IMR-90 (cell line): ENCODE measurements at regions not wholly inside any gene's neighbourhood (a gene's known extent, or its start where the extent isn't known, plus 50 kb on each side); places are given as distances from the start of the nearest gene placed in this dataset.

Source experiments
- ATAC-seq: fragments of 200-7000 bp; cut with Tn5 transposase; 2 replicates; pipeline ENCODE4 v1.9.1; 2020; ENCODE audit warnings: low read depth, mild to moderate bottlenecking, moderate library complexity
- BruUV-seq: library from RNA; stranded (reverse); fragments of 400-500 nt; replicated peaks from 2 replicates; lab custom pipeline; 2021; lab: Mats Ljungman, UMichigan
- CTCF ChIA-PET: fragments of 300-600 bp; formaldehyde crosslinking; extraction: SDS; loops from one replicate; lab custom pipeline; 2021; ENCODE audit warnings: antibody characterized with exemption; lab: Yijun Ruan, JAX
- POLR2A ChIA-PET: fragments of 300-600 bp; sonication (Branson Sonifier 250); formaldehyde crosslinking; loops from one replicate; lab custom pipeline; 2022; ENCODE audit warnings: antibody characterized with exemption; ENCODE audit not compliant: unreplicated experiment; lab: Charles Lee
- DNase-seq: peaks from one replicate; pipeline ENCODE4 v3.0.0; 2013
- H2AFZ ChIP-seq: replicated peaks from 2 replicates; pipeline ENCODE3; 2013; ENCODE audit warnings: low read length, mild to moderate bottlenecking; ENCODE audit not compliant: poor library complexity
- H2AK5ac ChIP-seq: 2 replicates; pipeline ENCODE4 v1.6.1; 2013; ENCODE audit warnings: low read depth, low read length, inconsistent platforms
- H2AK9ac ChIP-seq: replicated peaks from 2 replicates; pipeline ENCODE3; 2013; ENCODE audit warnings: mild to moderate bottlenecking, low read depth, low read length, moderate library complexity; ENCODE audit not compliant: poor library complexity
- H2BK120ac ChIP-seq: 2 replicates; pipeline ENCODE4 v1.6.1; 2013; ENCODE audit warnings: low read depth, low read length, inconsistent platforms
- H2BK15ac ChIP-seq: 3 replicates; pipeline ENCODE4 v1.6.1; 2013; ENCODE audit warnings: low read depth, low read length, inconsistent platforms
- H2BK20ac ChIP-seq: 2 replicates; pipeline ENCODE4 v1.6.1; 2013; ENCODE audit warnings: low read depth, mild to moderate bottlenecking, inconsistent platforms, low read length, moderate library complexity
- H2BK5ac ChIP-seq: 2 replicates; pipeline ENCODE4 v1.6.1; 2013; ENCODE audit warnings: mild to moderate bottlenecking, low read depth, low read length, inconsistent platforms; ENCODE audit not compliant: poor library complexity, severe bottlenecking
- H3K14ac ChIP-seq: replicated peaks from 2 replicates; pipeline ENCODE4 v1.6.1; 2013; ENCODE audit warnings: low read depth, low read length, inconsistent platforms
- H3K18ac ChIP-seq: 2 replicates; pipeline ENCODE4 v1.6.1; 2013; ENCODE audit warnings: low read depth, low read length, control low read depth
- H3K23ac ChIP-seq: 2 replicates; pipeline ENCODE4 v1.6.1; 2013; ENCODE audit warnings: low read depth, low read length, inconsistent platforms
- H3K27ac ChIP-seq: 2 replicates; pipeline ENCODE4 v1.5.1; 2013; ENCODE audit warnings: mild to moderate bottlenecking, control low read depth, low read length; ENCODE audit not compliant: insufficient read depth
- H3K27me3 ChIP-seq: 2 replicates; pipeline ENCODE4 v1.6.1; 2013; ENCODE audit warnings: low read length; ENCODE audit not compliant: control insufficient read depth, insufficient read depth
- H3K36me3 ChIP-seq: 2 replicates; pipeline ENCODE4 v1.6.1; 2013; ENCODE audit warnings: low read length, mixed read lengths; ENCODE audit not compliant: control insufficient read depth, insufficient read depth
- H3K4ac ChIP-seq: 2 replicates; pipeline ENCODE4 v1.6.1; 2013; ENCODE audit warnings: low read depth, low read length, inconsistent platforms
- H3K4me1 ChIP-seq: 2 replicates; pipeline ENCODE4 v1.6.1; 2013; ENCODE audit warnings: low read length, mixed read lengths; ENCODE audit not compliant: control insufficient read depth, insufficient read depth
- H3K4me2 ChIP-seq: 2 replicates; pipeline ENCODE4 v1.6.1; 2013; ENCODE audit warnings: low read depth, mild to moderate bottlenecking, control low read depth, low read length, moderate library complexity
- H3K4me3 ChIP-seq: 2 replicates; pipeline ENCODE4 v1.5.1; 2013; ENCODE audit warnings: low read depth, mild to moderate bottlenecking, control low read depth, low read length, moderate library complexity; ENCODE audit not compliant: insufficient read depth
- H3K56ac ChIP-seq: 2 replicates; pipeline ENCODE4 v1.6.1; 2013; ENCODE audit warnings: low read length, inconsistent platforms; ENCODE audit not compliant: insufficient read depth; ENCODE audit errors: extremely low read depth
- H3K79me1 ChIP-seq, 2 experiments: 2 replicates each; pipeline ENCODE4 v1.6.1; 2013; ENCODE audit warnings: low read length in 2 of 2, inconsistent platforms in 1 of 2, low read depth in 1 of 2
- H3K9ac ChIP-seq: 2 replicates; pipeline ENCODE4 v1.6.1; 2013; ENCODE audit warnings: low read depth, low read length, control low read depth
- H3K9me1 ChIP-seq: 2 replicates; pipeline ENCODE4 v1.6.1; 2013; ENCODE audit warnings: low read length, inconsistent platforms; ENCODE audit not compliant: insufficient read depth
- H3K9me3 ChIP-seq: 2 replicates; pipeline ENCODE4 v1.6.1; 2013; ENCODE audit warnings: low read length; ENCODE audit not compliant: control insufficient read depth, insufficient read depth
- H4K20me1 ChIP-seq: 2 replicates; pipeline ENCODE4 v1.6.1; 2013; ENCODE audit warnings: low read length, inconsistent platforms; ENCODE audit not compliant: insufficient read depth
- H4K5ac ChIP-seq: 2 replicates; pipeline ENCODE4 v1.6.1; 2013; ENCODE audit warnings: mild to moderate bottlenecking, low read depth, low read length, control low read depth
- H4K8ac ChIP-seq, 2 experiments: 2 replicates each; pipeline ENCODE4 v1.6.1; 2013; ENCODE audit warnings: low read depth in 2 of 2, low read length in 2 of 2, control low read depth in 1 of 2, inconsistent platforms in 1 of 2
- H4K91ac ChIP-seq: 2 replicates; pipeline ENCODE4 v1.6.1; 2013; ENCODE audit warnings: low read depth, low read length, inconsistent platforms; ENCODE audit not compliant: insufficient read depth
- BHLHE40 ChIP-seq: fragments of 150-350 bp; IDR thresholded peaks from 2 replicates; pipeline ENCODE4 v1.6.1; 2016; ENCODE audit warnings: mild to moderate bottlenecking, low read depth, low read length
- CEBPB ChIP-seq: IDR thresholded peaks from 2 replicates; pipeline ENCODE4 v1.6.1; 2012; ENCODE audit warnings: low read depth, low read length, improper control_type of control experiment
- CHD1 ChIP-seq: IDR thresholded peaks from 2 replicates; pipeline ENCODE4 v1.6.1; 2012; ENCODE audit warnings: low read depth, low read length, improper control_type of control experiment
- ELK1 ChIP-seq: fragments of 150-350 bp; IDR thresholded peaks from 2 replicates; pipeline ENCODE4 v1.6.1; 2016; ENCODE audit warnings: low read depth, mild to moderate bottlenecking, low read length, moderate library complexity, borderline replicate concordance
- FOS ChIP-seq: fragments of 150-350 bp; IDR thresholded peaks from 2 replicates; pipeline ENCODE4 v1.6.1; 2016; ENCODE audit warnings: low read depth, low read length
- MAFK ChIP-seq: IDR thresholded peaks from 2 replicates; pipeline ENCODE4 v1.6.1; 2012; ENCODE audit warnings: low read depth, low read length, improper control_type of control experiment
- MAZ ChIP-seq: IDR thresholded peaks from 2 replicates; pipeline ENCODE4 v1.6.1; 2012; ENCODE audit warnings: low read depth, mild to moderate bottlenecking, low read length, improper control_type of control experiment, moderate library complexity, borderline replicate concordance
- MXI1 ChIP-seq: IDR thresholded peaks from 2 replicates; pipeline ENCODE4 v1.6.1; 2012; ENCODE audit warnings: low read depth, mild to moderate bottlenecking, low read length, moderate library complexity, borderline replicate concordance
- NFE2L2 ChIP-seq: fragments of 150-350 bp; IDR thresholded peaks from 2 replicates; pipeline ENCODE4 v1.6.1; 2016; ENCODE audit warnings: low read depth, mild to moderate bottlenecking, low read length
- POLR2A ChIP-seq: IDR thresholded peaks from 2 replicates; pipeline ENCODE4 v1.6.1; 2012; ENCODE audit warnings: mild to moderate bottlenecking, low read depth, low read length
- RAD21 ChIP-seq: IDR thresholded peaks from 2 replicates; pipeline ENCODE4 v1.6.1; 2012; ENCODE audit warnings: low read length, improper control_type of control experiment
- RCOR1 ChIP-seq: IDR thresholded peaks from 2 replicates; pipeline ENCODE4 v1.6.1; 2012; ENCODE audit warnings: mild to moderate bottlenecking, low read length, improper control_type of control experiment; ENCODE audit not compliant: insufficient replicate concordance
- RFX5 ChIP-seq: IDR thresholded peaks from 2 replicates; pipeline ENCODE4 v1.8.0; 2012; ENCODE audit warnings: low read depth, mild to moderate bottlenecking, low read length, moderate library complexity
- SMC3 ChIP-seq: fragments of 150-350 bp; IDR thresholded peaks from 2 replicates; pipeline ENCODE4 v1.6.1; 2016; ENCODE audit warnings: low read depth, mild to moderate bottlenecking, antibody characterized with exemption, low read length, moderate library complexity
- USF2 ChIP-seq: fragments of 150-350 bp; IDR thresholded peaks from 2 replicates; pipeline ENCODE4 v1.6.1; 2017; ENCODE audit warnings: mild to moderate bottlenecking, antibody characterized with exemption, low read length, low read depth
- WGBS, 2 experiments: methylation state at CpG; one replicate each; pipeline versions ENCODE4 v1.1.5 to v1.1.7; 2013; ENCODE audit warnings: missing lambda C conversion rate in 2 of 2; ENCODE audit not compliant: insufficient read length in 1 of 2; ENCODE audit errors: extremely low coverage in 2 of 2; 5-methylcytosine and 5-hydroxymethylcytosine counted together
- dilution Hi-C: fragments of 300-500 bp; cut with HindIII; formaldehyde crosslinking; loops from one replicate; pipeline ENCODE4 v1.14.3; 2018; ENCODE audit warnings: low sequenced_read_pairs; ENCODE audit not compliant: unreplicated experiment
- in situ Hi-C: fragments of 300-500 bp; cut with MboI; formaldehyde crosslinking; loops from 3 replicates; pipeline ENCODE4 v1.14.3; 2019; ENCODE audit warnings: low sequenced_read_pairs, inconsistent platforms, mixed read lengths
- intact Hi-C: fragments of 100-400 bp; cut with micrococcal nuclease; formaldehyde crosslinking; loops from 2 replicates; pipeline ENCODE4 v1.10.0; 2022
- TF ChIP-seq, protein P1 (sequence below): conservative IDR thresholded peaks from 2 replicates; pipeline ENCODE4 v1.5.1; 2012; ENCODE audit warnings: mild to moderate bottlenecking, low read depth, low read length, improper control_type of control experiment

DNA sequence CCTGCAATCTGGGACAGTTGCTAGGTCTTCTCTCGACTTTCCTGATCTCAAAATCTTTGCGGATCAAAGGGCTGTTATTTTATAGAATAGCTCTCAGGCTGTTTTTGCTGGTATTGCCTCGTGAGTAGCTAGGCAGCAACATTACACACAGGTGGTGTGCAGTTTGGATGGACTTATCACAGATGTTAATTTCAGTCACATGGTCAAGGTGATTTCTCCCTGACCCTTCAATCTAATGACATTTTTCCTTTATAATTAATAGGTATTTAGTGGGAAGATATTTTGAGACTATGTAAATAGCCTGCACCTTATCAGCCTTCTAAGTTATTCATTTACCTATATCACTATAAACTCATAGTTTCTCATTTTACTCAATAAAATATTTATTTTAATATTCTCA lies 309.6 kb upstream of the PRKCQ start:
- intact Hi-C loops (no loop called here), dilution Hi-C loops (no loop called here), in situ Hi-C loops (no loop called here)
- Histone ChIP-seq H3K9ac (no peak overlapping the region), H3K23ac (no peak overlapping the region), H2BK15ac (no peak overlapping the region), H4K20me1 (no peaks in the 10 kb centered on the region), H2AK9ac (no peak overlapping the region), H2AK5ac (no peak overlapping the region), H3K4me2 (no peak overlapping the region), H4K5ac (no peak overlapping the region), H2BK5ac (no peak overlapping the region), H3K18ac (no peak overlapping the region), H3K9me3 (no peaks in the 10 kb centered on the region), H3K4ac (no peak overlapping the region), H4K91ac (no peak overlapping the region), H3K36me3 (no peaks in the 10 kb centered on the region), H3K27me3 (no peaks in the 10 kb centered on the region; the same call in none of the 2 replicates), H3K4me3 (no peak overlapping the region), H3K14ac (no peak overlapping the region), H3K56ac (no peak overlapping the region), H2BK20ac (no peak overlapping the region), H3K4me1 (no peaks in the 10 kb centered on the region), H2BK120ac (no peak overlapping the region), H3K79me1 (no peaks in the 10 kb centered on the region), H4K8ac (no peak overlapping the region), H3K9me1 (no peaks in the 10 kb centered on the region), H2AFZ (no peak overlapping the region), H3K27ac (no peak overlapping the region)
- TF ChIP-seq SMC3 (no peak), RAD21 (no peak), MAFK (no peak), BHLHE40 (no peak), FOS (no peak), MAZ (no peak), ELK1 (no peak), POLR2A (no peak), RCOR1 (no peak), NFE2L2 (no peak), USF2 (no peak), MXI1 (no peak), CEBPB (no peak), RFX5 (no peak), CHD1 (no peak)
- TF ChIP-seq, protein P1, sequence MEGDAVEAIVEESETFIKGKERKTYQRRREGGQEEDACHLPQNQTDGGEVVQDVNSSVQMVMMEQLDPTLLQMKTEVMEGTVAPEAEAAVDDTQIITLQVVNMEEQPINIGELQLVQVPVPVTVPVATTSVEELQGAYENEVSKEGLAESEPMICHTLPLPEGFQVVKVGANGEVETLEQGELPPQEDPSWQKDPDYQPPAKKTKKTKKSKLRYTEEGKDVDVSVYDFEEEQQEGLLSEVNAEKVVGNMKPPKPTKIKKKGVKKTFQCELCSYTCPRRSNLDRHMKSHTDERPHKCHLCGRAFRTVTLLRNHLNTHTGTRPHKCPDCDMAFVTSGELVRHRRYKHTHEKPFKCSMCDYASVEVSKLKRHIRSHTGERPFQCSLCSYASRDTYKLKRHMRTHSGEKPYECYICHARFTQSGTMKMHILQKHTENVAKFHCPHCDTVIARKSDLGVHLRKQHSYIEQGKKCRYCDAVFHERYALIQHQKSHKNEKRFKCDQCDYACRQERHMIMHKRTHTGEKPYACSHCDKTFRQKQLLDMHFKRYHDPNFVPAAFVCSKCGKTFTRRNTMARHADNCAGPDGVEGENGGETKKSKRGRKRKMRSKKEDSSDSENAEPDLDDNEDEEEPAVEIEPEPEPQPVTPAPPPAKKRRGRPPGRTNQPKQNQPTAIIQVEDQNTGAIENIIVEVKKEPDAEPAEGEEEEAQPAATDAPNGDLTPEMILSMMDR: no peak
- BruUV-seq: no TSS peak
- POLR2A ChIA-PET: interaction anchor here (0.7 kb wide), 1 partner anchor 72 kb away, joined by 3 read pairs; no protein-coding TSS in a partner anchor
- no CpG with 5 or more reads among the region's 3 CpGs for WGBS, 2 experiments
- DNase-seq (no peak), ATAC-seq (no peak)
- CTCF ChIA-PET: no interaction called here
